ENCODE measurements at regions not wholly inside any gene's neighbourhood (a gene's known extent, or its start where the extent isn't known, plus 50 kb on each side); places are given as distances from the start of the nearest gene placed in this dataset.
A peak's percentile ranks its signal among the peaks of the same experiment; 100 is the strongest.

DNA sequence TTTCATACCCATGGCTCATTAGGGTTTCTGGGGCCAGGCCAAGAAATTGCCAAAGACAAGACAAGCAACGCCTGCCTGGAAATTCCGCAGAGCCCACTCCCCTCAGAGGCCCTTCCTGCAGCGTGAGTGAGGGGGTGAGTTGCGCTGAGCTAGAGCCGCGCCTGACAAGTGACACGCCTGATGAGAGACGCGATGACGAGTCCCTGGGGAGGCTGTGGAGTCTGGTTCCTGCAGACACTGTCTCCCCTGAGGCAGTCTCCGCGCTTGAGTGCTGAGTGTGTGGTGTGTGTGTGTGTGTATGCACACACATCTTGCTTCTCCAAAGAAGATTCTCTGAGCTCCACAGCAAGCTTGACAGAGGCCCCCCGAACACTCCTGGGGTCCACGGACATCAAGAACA, 269.8 kb downstream of the BCOR start:
- H3K9ac ChIP-seq (ENCODE audit: low read length in 2 of 2): no peak overlapping the region
- no peaks in the 10 kb centered on the region for H3K36me3 ChIP-seq (ENCODE audit: control insufficient read depth in 2 of 2, insufficient read depth in 2 of 2, low read length in 2 of 2)
- peaks cover 0 to 15% of the 10 kb centered on the region in 2 donors for H3K27me3 ChIP-seq (ENCODE audit: control insufficient read depth in 1 of 2, insufficient read depth in 2 of 2, low read length in 2 of 2)
- H3K27ac ChIP-seq (ENCODE audit: low read length): no peak overlapping the region
- peaks cover 3% of the 10 kb centered on the region for H3K4me1 ChIP-seq (ENCODE audit: control insufficient read depth, insufficient read depth, low read length)
- no peak overlapping the region for H3K4me3 ChIP-seq (ENCODE audit: low read length in 2 of 2)
- peaks cover 0 to 18% of the 10 kb centered on the region in 2 donors for H3K9me3 ChIP-seq (ENCODE audit: control insufficient read depth in 2 of 2, low read length in 2 of 2)

DNA sequence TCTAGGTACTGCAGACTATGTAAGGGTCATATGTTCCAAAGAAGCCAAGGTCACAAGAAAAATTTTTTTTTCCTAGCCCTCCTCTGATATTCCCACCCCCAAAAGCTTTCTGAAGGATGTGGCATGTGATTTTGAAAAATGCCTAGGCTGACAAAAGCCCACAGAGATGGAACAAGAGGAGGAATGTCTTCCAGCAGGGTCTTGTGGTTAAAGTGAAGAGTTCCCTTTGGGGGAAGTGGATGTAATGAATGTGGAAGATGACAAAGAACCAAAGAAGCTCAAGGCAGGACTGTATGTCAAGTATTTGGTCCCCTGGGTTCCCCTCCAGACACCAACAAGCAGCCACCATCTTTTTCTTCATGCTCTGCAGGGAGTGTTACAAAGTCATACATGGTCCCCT, 268.8 kb downstream of the BCOR start:
- H3K4me3 ChIP-seq (ENCODE audit: low read length in 2 of 2): no peak overlapping the region
- H3K36me3 ChIP-seq (ENCODE audit: control insufficient read depth in 2 of 2, insufficient read depth in 2 of 2, low read length in 2 of 2): no peaks in the 10 kb centered on the region
- peaks cover 3% of the 10 kb centered on the region for H3K4me1 ChIP-seq (ENCODE audit: control insufficient read depth, insufficient read depth, low read length)
- H3K27ac ChIP-seq (ENCODE audit: low read length): no peak overlapping the region
- H3K9ac ChIP-seq (ENCODE audit: low read length in 2 of 2): no peak overlapping the region
- H3K9me3 ChIP-seq (ENCODE audit: control insufficient read depth in 2 of 2, low read length in 2 of 2): peaks cover 0 to 11% of the 10 kb centered on the region in 2 donors
- peaks cover 0 to 13% of the 10 kb centered on the region in 2 donors for H3K27me3 ChIP-seq (ENCODE audit: control insufficient read depth in 1 of 2, insufficient read depth in 2 of 2, low read length in 2 of 2)

DNA sequence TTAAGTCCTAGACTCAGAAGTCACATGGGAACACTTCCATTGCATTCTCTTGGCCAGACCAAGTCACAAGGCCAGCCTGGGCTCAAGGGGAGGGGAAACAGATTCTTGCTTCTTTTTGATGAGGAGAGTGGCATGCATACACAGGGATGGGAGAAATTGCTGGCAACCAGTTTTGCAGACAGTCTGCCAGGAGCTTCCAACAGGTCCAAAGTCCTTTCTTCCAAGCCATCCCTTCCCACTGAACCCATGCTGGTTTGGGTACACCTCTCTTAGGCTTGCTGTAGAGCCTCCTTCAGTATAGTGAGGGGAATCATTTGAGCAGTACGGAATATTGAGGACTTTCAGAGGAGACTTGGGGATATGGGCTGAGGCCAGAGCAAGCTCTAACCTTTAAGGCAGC, 267.8 kb downstream of the BCOR start:
- Histone ChIP-seq H3K27me3 (ENCODE audit: control insufficient read depth in 1 of 2, insufficient read depth in 2 of 2, low read length in 2 of 2) (peaks cover 0 to 10% of the 10 kb centered on the region in 2 donors), H3K9me3 (ENCODE audit: control insufficient read depth in 2 of 2, low read length in 2 of 2) (peaks cover 0 to 11% of the 10 kb centered on the region in 2 donors), H3K9ac (ENCODE audit: low read length in 2 of 2) (no peak overlapping the region), H3K4me1 (ENCODE audit: control insufficient read depth, insufficient read depth, low read length) (peaks cover 3% of the 10 kb centered on the region), H3K36me3 (ENCODE audit: control insufficient read depth in 2 of 2, insufficient read depth in 2 of 2, low read length in 2 of 2) (no peaks in the 10 kb centered on the region), H3K27ac (ENCODE audit: low read length) (peak overlapping the region; percentile 53), H3K4me3 (ENCODE audit: low read length in 2 of 2) (no peak overlapping the region)

DNA sequence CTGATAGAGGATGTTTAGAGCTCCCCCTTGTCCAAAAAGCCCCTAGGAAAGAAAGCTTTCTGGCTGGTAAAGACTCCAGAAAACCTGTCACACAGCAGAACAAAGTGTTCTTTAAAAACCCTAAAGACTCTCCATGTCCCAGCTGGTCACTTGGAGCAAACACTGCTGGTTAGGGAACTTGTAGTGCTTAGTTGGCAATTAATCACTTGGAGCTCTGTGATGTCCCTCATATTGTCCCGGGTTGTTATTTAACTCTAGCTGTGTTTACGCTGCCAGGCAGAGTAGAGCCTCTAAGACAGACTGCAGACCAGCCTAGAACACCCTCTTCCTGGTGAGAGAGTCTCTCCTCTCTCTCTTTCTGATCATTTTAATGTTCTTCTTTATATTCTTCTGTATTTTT, 267.3 kb downstream of the BCOR start:
- peak overlapping the region; percentile 53 for H3K27ac ChIP-seq (ENCODE audit: low read length)
- no peaks in the 10 kb centered on the region for H3K36me3 ChIP-seq (ENCODE audit: control insufficient read depth in 2 of 2, insufficient read depth in 2 of 2, low read length in 2 of 2)
- no peak overlapping the region for H3K9ac ChIP-seq (ENCODE audit: low read length in 2 of 2)
- H3K27me3 ChIP-seq (ENCODE audit: control insufficient read depth in 1 of 2, insufficient read depth in 2 of 2, low read length in 2 of 2): peaks cover 0 to 10% of the 10 kb centered on the region in 2 donors
- no peak overlapping the region for H3K4me3 ChIP-seq (ENCODE audit: low read length in 2 of 2)
- peaks cover 3% of the 10 kb centered on the region for H3K4me1 ChIP-seq (ENCODE audit: control insufficient read depth, insufficient read depth, low read length)
- peaks cover 0 to 11% of the 10 kb centered on the region in 2 donors for H3K9me3 ChIP-seq (ENCODE audit: control insufficient read depth in 2 of 2, low read length in 2 of 2)

DNA sequence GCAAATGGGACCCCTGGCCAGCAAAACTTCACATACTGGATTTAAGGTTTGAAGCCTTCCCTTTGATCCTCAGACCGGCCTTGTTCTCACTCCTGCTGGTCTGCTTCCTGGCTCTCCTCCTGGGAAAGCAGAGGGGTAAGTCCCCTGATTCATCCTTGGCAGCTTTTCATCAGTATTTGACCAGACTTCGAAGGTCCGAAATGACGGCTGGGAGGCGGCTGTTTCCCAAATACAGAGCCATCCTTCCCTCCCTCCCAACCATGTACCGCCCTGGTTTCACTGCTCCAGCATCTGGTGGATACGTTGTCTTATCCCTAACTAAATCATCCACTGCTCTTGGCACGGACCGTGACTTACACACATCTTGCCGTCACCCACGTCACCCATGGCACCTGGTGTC, 265.5 kb downstream of the BCOR start:
- no peak overlapping the region for H3K9ac ChIP-seq (ENCODE audit: low read length in 2 of 2)
- no peak overlapping the region for H3K27ac ChIP-seq (ENCODE audit: low read length)
- H3K4me1 ChIP-seq (ENCODE audit: control insufficient read depth, insufficient read depth, low read length): peaks cover 3% of the 10 kb centered on the region
- H3K9me3 ChIP-seq (ENCODE audit: control insufficient read depth in 2 of 2, low read length in 2 of 2): peaks cover 0 to 11% of the 10 kb centered on the region in 2 donors
- no peak overlapping the region for H3K4me3 ChIP-seq (ENCODE audit: low read length in 2 of 2)
- H3K36me3 ChIP-seq (ENCODE audit: control insufficient read depth in 2 of 2, insufficient read depth in 2 of 2, low read length in 2 of 2): no peaks in the 10 kb centered on the region
- peaks cover 0 to 12% of the 10 kb centered on the region in 2 donors for H3K27me3 ChIP-seq (ENCODE audit: control insufficient read depth in 1 of 2, insufficient read depth in 2 of 2, low read length in 2 of 2)

DNA sequence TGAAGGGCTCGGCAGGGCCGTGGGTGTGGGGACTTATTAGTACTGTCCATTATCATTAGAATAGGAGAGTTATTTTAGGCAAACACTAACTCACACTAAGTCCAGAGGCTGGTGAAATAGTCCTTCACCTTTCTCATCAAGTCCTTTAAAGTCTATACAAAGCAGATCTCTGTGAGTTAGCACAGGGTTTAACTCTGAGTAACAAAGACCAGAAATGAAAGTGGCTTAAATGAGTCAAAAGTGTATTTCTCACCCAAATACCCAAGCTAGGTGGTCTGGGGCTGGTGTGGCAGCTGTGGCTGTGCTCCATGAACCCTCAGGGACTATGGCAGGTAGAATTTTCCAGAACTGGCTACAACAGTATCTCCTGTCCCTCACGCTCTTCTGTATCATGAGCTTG, 263.2 kb downstream of the BCOR start:
- peaks cover 0 to 16% of the 10 kb centered on the region in 2 donors for H3K27me3 ChIP-seq (ENCODE audit: control insufficient read depth in 1 of 2, insufficient read depth in 2 of 2, low read length in 2 of 2)
- no peak overlapping the region for H3K9ac ChIP-seq (ENCODE audit: low read length in 2 of 2)
- H3K9me3 ChIP-seq (ENCODE audit: control insufficient read depth in 2 of 2, low read length in 2 of 2): peaks cover 0 to 4% of the 10 kb centered on the region in 2 donors
- H3K4me3 ChIP-seq (ENCODE audit: low read length in 2 of 2): no peak overlapping the region
- peaks cover 3% of the 10 kb centered on the region for H3K4me1 ChIP-seq (ENCODE audit: control insufficient read depth, insufficient read depth, low read length)
- H3K36me3 ChIP-seq (ENCODE audit: control insufficient read depth in 2 of 2, insufficient read depth in 2 of 2, low read length in 2 of 2): no peaks in the 10 kb centered on the region
- no peak overlapping the region for H3K27ac ChIP-seq (ENCODE audit: low read length)

DNA sequence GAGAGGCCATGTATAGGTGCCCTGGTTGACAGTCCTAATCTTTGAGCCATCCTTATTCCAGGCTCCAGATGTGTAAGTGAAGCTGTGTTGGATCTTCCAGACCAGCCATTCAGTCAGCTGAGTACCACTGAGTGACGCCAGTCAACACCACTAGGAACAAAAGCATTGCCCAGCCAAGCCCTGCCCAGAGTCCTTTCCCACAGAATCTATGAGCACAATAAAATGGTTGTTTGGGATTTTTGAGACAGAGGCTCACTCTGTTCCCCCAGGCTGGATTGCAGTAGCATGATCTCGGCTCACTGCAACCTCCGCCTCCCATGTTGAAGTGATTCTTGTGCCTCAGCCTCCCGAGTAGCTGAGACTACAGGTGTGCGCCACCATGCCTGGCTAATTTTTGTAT, 262.5 kb downstream of the BCOR start:
- no peak overlapping the region for H3K27ac ChIP-seq (ENCODE audit: low read length)
- no peak overlapping the region for H3K9ac ChIP-seq (ENCODE audit: low read length in 2 of 2)
- H3K4me1 ChIP-seq (ENCODE audit: control insufficient read depth, insufficient read depth, low read length): no peaks in the 10 kb centered on the region
- no peaks in the 10 kb centered on the region for H3K36me3 ChIP-seq (ENCODE audit: control insufficient read depth in 2 of 2, insufficient read depth in 2 of 2, low read length in 2 of 2)
- H3K27me3 ChIP-seq (ENCODE audit: control insufficient read depth in 1 of 2, insufficient read depth in 2 of 2, low read length in 2 of 2): peaks cover 0 to 14% of the 10 kb centered on the region in 2 donors
- H3K9me3 ChIP-seq (ENCODE audit: control insufficient read depth in 2 of 2, low read length in 2 of 2): no peaks in the 10 kb centered on the region
- no peak overlapping the region for H3K4me3 ChIP-seq (ENCODE audit: low read length in 2 of 2)

DNA sequence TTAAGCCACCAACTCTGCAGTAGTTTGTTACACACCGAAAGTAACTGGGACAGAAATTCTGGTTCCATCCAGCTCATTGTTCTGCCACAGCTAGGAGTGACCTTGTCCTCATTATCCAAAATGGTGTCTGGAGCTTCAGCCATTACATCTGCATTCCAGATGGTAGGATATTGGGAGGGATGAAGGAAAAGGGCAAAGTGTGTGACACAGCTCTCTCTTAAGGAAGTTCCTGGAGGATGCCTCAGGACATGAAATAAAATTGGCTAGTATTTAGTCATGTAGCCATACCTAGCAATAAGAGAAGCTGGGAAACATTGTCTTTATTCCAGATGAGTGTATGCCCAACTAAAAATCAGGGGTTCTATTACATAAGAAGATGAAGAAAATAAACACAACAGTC, 262.0 kb downstream of the BCOR start:
- Histone ChIP-seq H3K27ac (ENCODE audit: low read length) (no peak overlapping the region), H3K36me3 (ENCODE audit: control insufficient read depth in 2 of 2, insufficient read depth in 2 of 2, low read length in 2 of 2) (no peaks in the 10 kb centered on the region), H3K9me3 (ENCODE audit: control insufficient read depth in 2 of 2, low read length in 2 of 2) (no peaks in the 10 kb centered on the region), H3K9ac (ENCODE audit: low read length in 2 of 2) (no peak overlapping the region), H3K4me3 (ENCODE audit: low read length in 2 of 2) (no peak overlapping the region), H3K27me3 (ENCODE audit: control insufficient read depth in 1 of 2, insufficient read depth in 2 of 2, low read length in 2 of 2) (peaks cover 0 to 15% of the 10 kb centered on the region in 2 donors), H3K4me1 (ENCODE audit: control insufficient read depth, insufficient read depth, low read length) (no peaks in the 10 kb centered on the region)

DNA sequence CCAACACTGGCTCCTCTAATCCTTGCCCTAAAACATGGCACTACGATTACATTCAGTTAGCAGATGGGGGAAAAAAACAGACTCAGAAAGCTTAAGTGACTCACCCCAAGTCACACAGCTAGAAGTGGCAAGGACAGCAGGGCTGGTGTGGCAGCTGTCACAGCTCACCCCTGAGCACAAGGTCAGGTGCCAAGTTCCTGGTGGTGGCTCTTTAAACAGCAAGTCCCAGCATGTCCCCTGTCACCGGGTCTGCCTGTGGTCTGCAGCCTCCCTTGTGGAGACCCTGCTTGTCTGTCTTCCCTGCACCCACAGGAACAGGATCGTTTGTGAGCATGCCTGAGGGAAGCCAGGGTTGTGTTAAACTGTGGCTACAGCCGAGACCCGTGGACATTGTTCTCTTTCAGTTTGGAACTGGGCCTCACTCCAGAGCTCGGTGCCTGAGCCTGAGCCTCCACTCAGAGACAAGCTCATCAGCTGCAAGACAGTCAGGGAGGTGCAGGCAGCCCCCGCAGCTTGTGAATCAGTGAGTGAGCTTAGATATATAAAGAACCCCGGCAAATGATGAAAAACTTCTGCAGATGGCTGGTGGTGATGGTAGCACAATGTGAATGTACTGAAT, 260.8 kb downstream of the BCOR start:
- H3K27ac ChIP-seq (ENCODE audit: low read length): no peak overlapping the region
- H3K9me3 ChIP-seq (ENCODE audit: control insufficient read depth in 2 of 2, low read length in 2 of 2): no peaks in the 10 kb centered on the region
- no peak overlapping the region for H3K9ac ChIP-seq (ENCODE audit: low read length in 2 of 2)
- peaks cover 4% of the 10 kb centered on the region for H3K4me1 ChIP-seq (ENCODE audit: control insufficient read depth, insufficient read depth, low read length)
- peaks cover 0 to 19% of the 10 kb centered on the region in 2 donors for H3K27me3 ChIP-seq (ENCODE audit: control insufficient read depth in 1 of 2, insufficient read depth in 2 of 2, low read length in 2 of 2)
- no peak overlapping the region for H3K4me3 ChIP-seq (ENCODE audit: low read length in 2 of 2)
- no peaks in the 10 kb centered on the region for H3K36me3 ChIP-seq (ENCODE audit: control insufficient read depth in 2 of 2, insufficient read depth in 2 of 2, low read length in 2 of 2)

DNA sequence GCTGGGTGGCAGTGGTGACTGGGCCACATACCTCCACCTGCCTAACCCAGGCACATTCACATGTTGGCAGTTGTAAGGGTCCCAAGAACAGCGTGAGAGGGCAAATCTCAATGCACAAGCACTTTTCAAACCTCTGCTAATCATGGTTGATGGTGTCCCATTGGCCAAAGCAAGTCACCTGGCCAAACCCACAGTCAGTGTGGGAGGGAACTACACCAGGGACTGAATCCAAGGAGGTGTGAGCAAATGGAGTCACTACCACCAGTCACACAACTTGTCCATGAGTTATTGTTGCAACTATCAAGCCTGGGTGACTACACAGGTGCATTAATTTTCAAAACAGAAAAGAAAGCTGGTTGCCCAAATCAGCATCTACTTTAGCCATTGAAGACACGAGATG, 260.1 kb downstream of the BCOR start:
- Histone ChIP-seq H3K9ac (ENCODE audit: low read length in 2 of 2) (no peak overlapping the region), H3K4me1 (ENCODE audit: control insufficient read depth, insufficient read depth, low read length) (peaks cover 4% of the 10 kb centered on the region), H3K9me3 (ENCODE audit: control insufficient read depth in 2 of 2, low read length in 2 of 2) (no peaks in the 10 kb centered on the region), H3K27me3 (ENCODE audit: control insufficient read depth in 1 of 2, insufficient read depth in 2 of 2, low read length in 2 of 2) (peaks cover 0 to 17% of the 10 kb centered on the region in 2 donors), H3K27ac (ENCODE audit: low read length) (no peak overlapping the region), H3K36me3 (ENCODE audit: control insufficient read depth in 2 of 2, insufficient read depth in 2 of 2, low read length in 2 of 2) (no peaks in the 10 kb centered on the region), H3K4me3 (ENCODE audit: low read length in 2 of 2) (no peak overlapping the region)

DNA sequence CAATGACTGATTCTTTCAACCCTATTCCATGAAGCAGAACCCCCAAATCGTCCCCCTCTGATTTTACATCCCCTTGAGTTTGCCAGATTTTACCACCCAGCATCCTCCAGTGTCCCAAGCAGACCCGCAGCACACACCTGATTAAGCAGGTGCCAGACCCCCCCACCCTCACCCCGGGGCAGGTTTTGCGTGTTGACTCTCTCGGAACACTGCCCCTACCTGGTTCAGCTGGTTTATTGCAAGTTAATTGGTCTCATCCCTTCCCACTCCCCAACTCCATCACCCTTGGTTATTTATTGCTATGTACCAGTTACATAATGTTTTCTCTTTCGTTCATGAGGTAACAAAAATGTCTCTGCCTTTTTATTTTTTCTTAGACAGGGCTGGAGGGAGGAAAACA, 258.4 kb downstream of the BCOR start:
- Histone ChIP-seq H3K27me3 (ENCODE audit: control insufficient read depth in 1 of 2, insufficient read depth in 2 of 2, low read length in 2 of 2) (peaks cover 0 to 20% of the 10 kb centered on the region in 2 donors), H3K36me3 (ENCODE audit: control insufficient read depth in 2 of 2, insufficient read depth in 2 of 2, low read length in 2 of 2) (no peaks in the 10 kb centered on the region), H3K9me3 (ENCODE audit: control insufficient read depth in 2 of 2, low read length in 2 of 2) (no peaks in the 10 kb centered on the region), H3K4me3 (ENCODE audit: low read length in 2 of 2) (no peak overlapping the region), H3K9ac (ENCODE audit: low read length in 2 of 2) (no peak overlapping the region), H3K4me1 (ENCODE audit: control insufficient read depth, insufficient read depth, low read length) (peaks cover 4% of the 10 kb centered on the region), H3K27ac (ENCODE audit: low read length) (no peak overlapping the region)
